ENCODE measurements at regions not wholly inside any gene's neighbourhood (a gene's known extent, or its start where the extent isn't known, plus 50 kb on each side); places are given as distances from the start of the nearest gene placed in this dataset.
A peak's percentile ranks its signal among the peaks of the same experiment; 100 is the strongest.

GRCh38 chr1:39085174-39085573 lies 59.0 kb downstream of the NDUFS5 start:
- DNase-seq: no peak

GRCh38 chr1:39086386-39086785 lies 60.2 kb downstream of the NDUFS5 start:
- no peak for DNase-seq

DNA sequence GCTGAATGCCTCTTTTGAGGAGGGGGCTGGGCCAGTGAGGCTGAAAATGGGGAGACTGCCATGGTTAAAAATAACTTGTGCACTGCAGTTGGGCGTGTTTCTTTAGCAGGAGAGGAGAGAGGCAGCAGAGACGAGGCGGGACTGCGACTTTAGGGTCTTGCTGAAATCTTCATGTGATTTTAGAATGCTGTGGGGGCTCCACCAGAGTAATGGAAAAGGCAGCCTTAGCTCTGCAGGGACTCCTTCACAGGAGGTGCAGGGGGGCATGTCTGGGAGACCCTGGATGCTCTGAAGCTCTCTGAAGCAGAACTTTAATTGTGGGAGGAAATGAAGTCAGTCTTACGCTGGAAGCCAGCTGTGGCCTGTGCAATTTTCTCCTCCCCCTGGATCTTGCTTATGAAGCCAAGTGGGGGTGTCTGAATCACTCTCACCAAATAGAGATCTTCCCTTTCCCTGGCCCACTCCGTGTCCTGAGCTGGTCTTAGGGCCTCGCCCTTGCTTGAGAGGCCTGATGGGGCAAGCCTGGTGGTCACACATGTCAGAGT lies 60.8 kb downstream of the NDUFS5 start:
- DNase-seq: no peak

GRCh38 chr1:39087435-39087834 lies 61.3 kb downstream of the NDUFS5 start:
- DNase-seq: no peak

DNA sequence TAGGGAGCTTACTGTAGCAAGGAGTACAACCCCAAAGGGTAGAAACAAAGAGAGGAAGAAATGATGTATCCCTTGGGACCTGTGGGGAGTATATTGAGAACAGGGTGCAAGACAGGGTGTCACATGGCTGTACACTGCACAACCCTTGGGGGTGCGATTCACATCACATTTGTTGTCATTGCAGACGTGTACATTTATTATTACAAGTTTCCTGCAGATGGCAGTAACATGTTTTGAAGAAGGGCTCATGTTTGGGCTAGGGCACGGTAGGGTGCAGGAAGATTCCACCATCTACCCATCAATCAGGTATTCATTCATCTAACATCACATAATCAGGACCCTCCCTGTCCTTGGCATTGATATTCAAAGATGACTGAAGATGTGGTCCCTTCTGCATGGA lies 62.5 kb downstream of the NDUFS5 start:
- no peak for DNase-seq

GRCh38 chr1:39089931-39090521 lies 63.9 kb downstream of the NDUFS5 start:
- DNase-seq: no peak

DNA sequence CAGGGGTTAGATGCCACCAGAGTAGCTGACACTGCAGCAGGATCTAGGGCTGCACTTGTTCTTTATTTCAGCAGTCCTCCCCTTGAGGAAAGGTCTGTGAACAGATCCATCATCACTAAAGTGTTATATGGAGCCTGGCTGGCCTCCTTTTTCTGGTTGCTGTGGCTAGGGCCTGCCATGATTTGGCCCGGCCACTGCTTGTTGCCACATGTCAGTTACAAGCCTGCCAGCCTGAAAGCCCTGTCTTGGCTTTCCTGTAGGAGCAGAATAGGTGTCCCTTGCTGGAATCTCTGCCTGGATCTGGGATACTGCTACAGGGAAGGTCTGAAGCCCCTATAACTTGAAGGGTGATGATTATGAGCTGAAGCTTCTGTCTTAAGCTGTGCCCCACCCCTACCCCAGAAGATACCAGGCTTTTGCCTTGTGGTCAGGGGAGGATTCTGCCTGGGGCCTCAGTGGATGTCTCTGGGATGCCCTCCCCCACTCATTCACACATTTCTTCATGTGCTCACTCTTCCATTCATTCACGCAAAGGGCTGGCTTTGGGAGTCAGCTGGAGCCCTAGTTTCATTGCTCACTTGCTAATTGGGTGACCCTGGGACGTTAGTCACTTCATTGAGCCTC lies 64.7 kb downstream of the NDUFS5 start:
- no peak for DNase-seq

GRCh38 chr1:39091845-39092645 lies 65.9 kb downstream of the NDUFS5 start:
- DNase-seq: peak; percentile 53

DNA sequence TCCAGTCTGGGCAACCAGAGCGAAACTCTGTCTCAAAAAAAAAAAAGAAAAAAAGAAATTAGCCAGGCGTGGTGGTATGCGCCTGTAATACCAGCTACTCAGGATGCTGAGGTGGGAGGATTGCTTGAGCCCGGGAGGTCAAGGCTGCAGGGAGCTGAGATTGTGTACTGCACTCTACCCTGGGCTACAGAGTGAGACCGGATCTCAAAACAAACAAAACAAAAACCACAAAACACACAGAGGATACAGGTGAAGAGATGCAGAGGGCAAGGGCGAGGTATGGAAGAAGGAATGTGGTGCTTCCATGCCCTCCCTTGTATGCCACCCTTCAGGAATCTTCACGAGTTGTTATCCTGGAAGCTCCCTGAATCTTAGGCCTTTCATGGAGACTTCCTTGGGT lies 68.5 kb downstream of the NDUFS5 start:
- DNase-seq: no peak

DNA sequence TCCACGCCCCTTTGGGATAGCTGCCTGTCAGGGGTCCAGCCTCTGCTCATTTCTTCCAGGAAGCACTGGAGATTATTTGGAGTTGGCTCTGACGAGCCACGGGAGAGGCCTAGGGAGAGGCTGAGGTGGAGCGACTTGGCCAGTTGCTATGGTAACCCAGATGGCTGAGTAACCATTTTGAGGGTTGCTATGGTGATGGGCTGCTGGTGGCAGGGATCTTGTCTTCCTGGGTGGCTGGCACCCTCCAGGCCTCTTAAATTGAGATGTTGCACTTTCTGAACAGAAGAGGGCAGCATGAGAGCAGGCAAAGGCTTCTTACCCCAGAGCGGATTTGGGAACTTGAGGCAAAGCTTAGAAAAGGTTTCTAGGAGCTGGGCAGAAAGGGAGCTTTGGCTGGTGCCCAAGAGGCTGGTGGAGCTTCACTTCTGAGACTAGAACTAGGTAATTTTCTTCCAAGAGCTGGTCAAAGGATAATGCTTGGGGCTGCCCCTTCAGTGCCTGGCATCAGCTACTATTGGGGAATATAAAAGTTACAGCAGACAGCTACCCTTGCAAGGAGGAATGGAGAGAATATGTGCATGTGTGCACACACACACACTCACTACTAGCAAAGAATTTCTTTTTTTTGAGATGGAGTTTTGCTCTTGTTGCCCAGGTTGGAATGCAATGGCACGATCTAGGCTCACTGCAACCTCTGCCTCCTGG lies 72.5 kb downstream of the NDUFS5 start:
- DNase-seq: peak; percentile 89

DNA sequence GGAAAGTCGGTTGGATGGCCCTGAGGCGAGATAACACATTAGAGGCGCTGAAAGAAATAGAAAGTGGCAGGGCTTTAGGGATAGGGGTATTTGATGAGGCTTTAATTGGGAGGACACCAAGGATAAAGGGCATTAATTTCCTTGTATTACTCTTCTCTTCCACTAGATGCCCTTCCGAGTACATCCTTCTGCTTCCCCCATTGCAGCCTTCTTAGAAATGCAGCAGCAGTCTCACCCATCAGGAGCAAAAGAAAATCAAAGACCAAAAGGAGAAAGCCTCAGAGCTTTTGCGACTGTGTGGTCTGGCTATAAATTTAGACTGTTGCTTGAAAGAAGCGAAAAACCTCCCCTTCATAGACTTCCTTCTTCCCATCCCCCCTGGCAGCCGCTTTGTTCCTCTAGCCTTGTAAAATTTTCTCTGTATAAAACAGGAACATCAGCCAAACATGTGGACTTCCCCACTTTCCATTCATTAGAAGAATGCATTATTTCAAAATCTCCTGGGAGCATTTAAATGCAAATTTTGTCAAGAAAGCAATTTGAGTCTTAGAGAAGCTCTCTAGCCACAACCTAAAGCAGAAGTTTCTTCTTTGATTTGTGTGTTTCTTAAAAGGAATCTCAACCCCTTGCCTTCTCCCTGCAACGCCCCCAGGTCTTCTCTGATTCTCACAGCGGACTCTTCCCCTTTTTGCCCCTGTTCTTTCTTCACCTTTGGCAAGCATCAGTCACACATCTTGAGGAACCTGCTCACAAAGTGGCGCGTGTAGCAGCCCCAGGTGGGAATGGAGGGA lies 76.6 kb downstream of the NDUFS5 start:
- DNase-seq: peak; percentile 70

DNA sequence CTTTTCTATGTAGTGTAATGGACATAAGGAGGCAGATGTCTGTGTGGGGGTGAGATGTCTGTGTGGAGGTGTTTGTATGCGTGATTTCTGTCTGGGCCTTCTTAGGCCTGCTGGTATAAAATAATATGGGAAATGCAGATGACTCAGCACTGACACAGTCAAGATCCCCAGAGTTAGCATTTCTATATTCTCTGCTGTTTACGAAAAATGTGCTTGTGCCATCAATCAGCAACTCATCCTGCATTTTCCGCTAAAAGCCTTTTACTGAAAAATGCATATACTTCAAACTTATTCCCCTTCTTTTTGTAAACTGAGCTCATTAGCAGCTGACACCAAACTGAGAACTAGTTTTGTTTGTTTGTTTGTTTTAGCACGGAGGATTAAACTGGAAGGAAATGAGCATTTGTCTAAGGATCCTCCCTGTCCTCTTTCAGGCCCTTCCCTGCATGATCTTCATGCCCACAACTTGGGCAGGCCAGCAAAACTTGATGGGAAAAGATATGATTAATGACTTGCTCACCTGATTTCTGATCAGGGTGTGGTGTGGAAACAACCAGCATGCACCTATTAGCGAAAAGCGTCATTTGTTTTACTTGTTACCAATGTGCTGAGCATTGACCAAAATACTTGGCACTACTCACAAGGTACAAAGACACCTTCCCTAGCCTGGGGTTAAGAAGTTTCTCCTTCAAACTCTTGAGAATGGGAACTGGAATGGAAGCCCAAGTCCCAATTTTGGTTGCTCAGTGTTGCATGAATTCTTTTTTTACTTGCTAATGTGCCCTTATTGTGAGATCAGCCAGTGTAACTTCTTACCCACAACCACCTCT lies 77.4 kb downstream of the NDUFS5 start:
- DNase-seq: no peak

- DNase-seq: no peak
These were observed 78.3 kb downstream of the NDUFS5 start for GRCh38 chr1:39104158-39105060.

- DNase-seq: peak; percentile 74
These were observed 79.1 kb downstream of the NDUFS5 start for GRCh38 chr1:39105061-39105840.

DNA sequence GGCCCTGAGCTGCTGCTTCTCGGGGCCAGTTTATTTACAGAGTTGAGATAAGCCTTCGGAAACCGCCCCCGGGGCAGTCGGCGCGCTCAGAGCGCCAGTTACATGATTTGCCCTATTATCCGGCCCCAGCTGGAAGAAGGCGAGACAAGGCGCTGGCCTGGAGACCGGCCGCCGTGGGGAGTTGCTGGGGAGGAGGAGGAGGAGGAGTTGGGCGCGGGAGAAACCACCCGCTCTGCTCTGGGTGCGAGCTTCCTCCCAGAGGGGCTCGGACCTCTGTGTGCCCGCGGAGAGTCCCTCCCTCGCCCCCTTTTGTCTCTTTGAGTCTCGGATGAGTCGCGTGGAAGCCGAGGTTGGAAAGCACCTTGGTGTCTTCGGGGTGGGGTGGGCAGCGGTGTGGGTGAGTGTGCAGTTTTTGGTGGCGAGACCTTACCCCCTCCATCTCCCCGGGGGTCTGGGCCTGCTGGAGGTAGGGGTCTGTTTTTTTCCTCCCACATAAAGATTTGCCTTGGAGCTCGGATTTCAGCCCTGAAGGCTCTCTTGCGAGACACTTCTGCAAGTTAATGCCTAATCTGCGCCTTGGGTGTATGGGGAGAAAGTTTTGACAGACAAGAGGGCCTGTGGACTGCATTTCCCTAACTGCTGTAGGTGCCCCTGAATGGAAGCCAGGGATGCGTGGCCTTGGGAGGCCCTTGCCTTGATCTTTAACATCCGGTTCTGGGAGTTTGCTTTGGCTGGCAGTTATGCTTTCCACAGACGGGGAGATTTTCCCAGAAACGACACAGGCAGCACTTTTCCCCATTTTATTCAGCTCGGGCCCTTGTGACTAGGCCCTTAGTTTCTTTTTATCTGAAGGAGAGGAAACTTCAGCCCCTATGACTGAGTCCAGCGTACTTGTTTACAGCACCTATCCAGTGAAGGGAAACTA lies 80.0 kb downstream of the NDUFS5 start:
- peak; percentile 51 for DNase-seq

DNA sequence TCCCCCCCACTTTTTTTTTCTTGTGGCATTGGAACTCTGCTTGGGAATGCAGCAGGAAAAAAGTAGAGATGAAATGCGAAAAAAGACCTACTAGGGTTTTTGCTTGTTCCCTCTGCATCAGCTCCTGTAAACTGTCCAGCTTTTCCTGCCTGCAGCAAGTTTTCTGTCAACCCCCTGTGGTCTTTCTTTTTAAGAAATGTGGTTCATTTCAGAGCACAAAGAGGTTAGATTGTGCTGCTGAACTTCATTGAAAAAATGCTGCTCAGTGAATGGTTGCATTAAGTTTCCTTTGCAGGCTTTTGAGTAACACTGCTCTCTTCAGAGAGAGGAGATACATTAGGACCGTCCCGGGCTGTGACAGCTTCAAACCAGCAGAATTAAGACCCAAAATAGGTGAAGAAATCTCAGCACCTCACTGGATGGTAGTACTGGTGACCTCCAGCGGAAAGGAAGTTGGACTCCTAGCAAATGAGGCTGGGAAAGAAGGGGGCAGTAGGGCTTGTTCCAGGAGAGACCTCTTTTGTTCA lies 80.7 kb downstream of the NDUFS5 start:
- DNase-seq: no peak

- no peak for DNase-seq
These were observed 81.5 kb downstream of the NDUFS5 start for GRCh38 chr1:39107341-39108290.

Data from activated CD4-positive, alpha-beta T cell treated with anti-CD3 and anti-CD28 coated beads, Interleukin-2, Interleukin-6, amounts not matched to agents 100 ng/mL and 50 ng/mL, durations not matched to agents 16 hours and 8 hours (primary cell).